ENCODE measurements at regions not wholly inside any gene's neighbourhood (a gene's known extent, or its start where the extent isn't known, plus 50 kb on each side); places are given as distances from the start of the nearest gene placed in this dataset.

DNA sequence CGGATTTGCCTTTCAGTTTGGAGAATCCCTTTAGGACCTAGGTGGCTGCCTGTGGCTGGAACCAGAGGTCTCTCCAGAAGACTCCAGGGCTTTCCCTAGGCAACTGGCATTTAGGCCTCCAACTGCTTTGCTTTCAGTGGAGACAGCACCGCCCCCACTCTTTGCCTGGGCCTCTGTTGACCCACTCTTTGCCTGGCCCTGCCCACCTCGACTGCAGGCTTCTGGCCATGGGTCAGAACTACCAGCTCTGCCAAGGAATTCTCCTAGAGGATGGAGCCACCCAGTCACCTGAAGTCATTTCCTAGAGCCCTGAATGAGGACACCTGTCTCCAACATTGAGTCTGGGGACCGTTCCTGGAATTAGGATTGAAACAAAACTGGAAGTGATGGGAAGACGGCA, 439.0 kb upstream of the CDH4 start:
- Histone ChIP-seq H3K27me3 (replicated peaks) (no peaks in the 10 kb centered on the region), H3K4me3 (ENCODE audit: low read depth, low read length) (no peak overlapping the region), H3K27ac (no peak overlapping the region), H3K36me3 (replicated peaks) (no peaks in the 10 kb centered on the region)
- TF ChIP-seq, protein P1, sequence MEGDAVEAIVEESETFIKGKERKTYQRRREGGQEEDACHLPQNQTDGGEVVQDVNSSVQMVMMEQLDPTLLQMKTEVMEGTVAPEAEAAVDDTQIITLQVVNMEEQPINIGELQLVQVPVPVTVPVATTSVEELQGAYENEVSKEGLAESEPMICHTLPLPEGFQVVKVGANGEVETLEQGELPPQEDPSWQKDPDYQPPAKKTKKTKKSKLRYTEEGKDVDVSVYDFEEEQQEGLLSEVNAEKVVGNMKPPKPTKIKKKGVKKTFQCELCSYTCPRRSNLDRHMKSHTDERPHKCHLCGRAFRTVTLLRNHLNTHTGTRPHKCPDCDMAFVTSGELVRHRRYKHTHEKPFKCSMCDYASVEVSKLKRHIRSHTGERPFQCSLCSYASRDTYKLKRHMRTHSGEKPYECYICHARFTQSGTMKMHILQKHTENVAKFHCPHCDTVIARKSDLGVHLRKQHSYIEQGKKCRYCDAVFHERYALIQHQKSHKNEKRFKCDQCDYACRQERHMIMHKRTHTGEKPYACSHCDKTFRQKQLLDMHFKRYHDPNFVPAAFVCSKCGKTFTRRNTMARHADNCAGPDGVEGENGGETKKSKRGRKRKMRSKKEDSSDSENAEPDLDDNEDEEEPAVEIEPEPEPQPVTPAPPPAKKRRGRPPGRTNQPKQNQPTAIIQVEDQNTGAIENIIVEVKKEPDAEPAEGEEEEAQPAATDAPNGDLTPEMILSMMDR (IDR thresholded peaks at IDR 0.05; ENCODE audit: low read depth, low read length, missing control alignments): no peak
- in situ Hi-C loops (cut with HindIII; ENCODE audit: low pct_ligation_motif_present, low sequenced_read_pairs): no loop called here
- no peak for DNase-seq

DNA sequence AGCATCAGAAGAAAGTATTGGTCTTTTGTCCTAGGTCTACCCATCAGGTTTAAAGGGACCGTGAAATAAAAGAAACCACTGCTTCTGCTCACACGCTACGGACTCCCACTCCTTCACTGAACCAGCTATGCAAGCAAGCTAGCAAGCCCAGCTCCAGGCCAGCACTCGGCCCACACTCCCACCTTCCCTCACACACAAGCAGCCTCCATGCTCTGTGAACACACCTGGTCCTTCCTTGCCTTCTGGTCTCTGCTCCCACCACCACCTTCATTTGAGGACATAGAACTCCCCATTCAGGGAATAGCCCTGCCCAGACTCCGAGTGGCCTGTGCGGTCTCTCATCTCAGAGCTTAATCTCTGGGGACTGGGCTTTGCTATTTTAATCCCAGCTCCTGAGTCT, 436.4 kb upstream of the CDH4 start:
- Histone ChIP-seq H3K4me3 (ENCODE audit: low read depth, low read length) (no peak overlapping the region), H3K27me3 (replicated peaks) (no peaks in the 10 kb centered on the region), H3K36me3 (replicated peaks) (no peaks in the 10 kb centered on the region), H3K27ac (no peak overlapping the region)
- in situ Hi-C loops (cut with HindIII; ENCODE audit: low pct_ligation_motif_present, low sequenced_read_pairs): no loop called here
- TF ChIP-seq, protein P1 (IDR thresholded peaks at IDR 0.05; ENCODE audit: low read depth, low read length, missing control alignments): no peak
- no peak for DNase-seq

DNA sequence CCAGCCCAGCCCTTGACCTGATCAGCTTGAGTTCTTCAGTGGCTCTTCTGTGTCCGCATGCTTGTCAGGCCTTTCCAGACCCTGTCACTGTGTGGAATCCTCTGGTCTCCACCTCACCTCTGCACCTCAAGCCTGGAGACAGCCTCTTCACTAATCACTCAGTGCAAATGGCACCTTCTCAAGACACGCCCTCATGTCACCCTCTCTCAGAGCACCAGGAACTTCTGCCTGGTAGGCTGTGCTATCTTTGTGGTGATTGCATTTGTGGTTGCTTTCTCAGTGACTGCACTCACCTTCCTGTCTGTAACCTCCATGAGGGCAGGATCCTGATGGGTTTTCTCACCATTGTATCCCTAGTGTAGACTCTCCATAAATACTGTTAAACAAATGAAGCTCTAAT, 435.2 kb upstream of the CDH4 start:
- Histone ChIP-seq H3K36me3 (replicated peaks) (no peaks in the 10 kb centered on the region), H3K27ac (no peak overlapping the region), H3K4me3 (ENCODE audit: low read depth, low read length) (no peak overlapping the region), H3K27me3 (replicated peaks) (no peaks in the 10 kb centered on the region)
- DNase-seq: no peak
- in situ Hi-C loops (cut with HindIII; ENCODE audit: low pct_ligation_motif_present, low sequenced_read_pairs): no loop called here
- TF ChIP-seq, protein P1 (IDR thresholded peaks at IDR 0.05; ENCODE audit: low read depth, low read length, missing control alignments): no peak

DNA sequence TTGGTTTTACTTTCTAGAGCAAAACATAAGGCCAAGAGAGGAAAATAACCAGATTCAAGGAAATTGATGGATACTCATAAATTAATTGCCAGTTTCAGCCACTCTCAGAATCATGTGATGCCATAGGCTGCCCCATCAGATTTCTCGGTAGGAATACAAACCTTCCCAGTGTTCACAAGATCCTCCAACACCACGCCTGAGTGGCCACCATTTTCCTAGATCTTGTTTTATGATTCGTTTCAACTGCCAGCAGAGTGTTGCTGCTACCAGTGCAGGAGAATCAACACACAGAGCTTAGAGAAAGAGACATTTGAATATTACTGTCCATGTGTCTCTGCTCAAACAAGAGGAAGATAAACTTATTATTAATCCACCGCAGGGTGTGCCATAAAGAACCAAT, 434.2 kb upstream of the CDH4 start:
- H3K27me3 ChIP-seq (replicated peaks): no peaks in the 10 kb centered on the region
- no peak overlapping the region for H3K27ac ChIP-seq
- in situ Hi-C loops (cut with HindIII; ENCODE audit: low pct_ligation_motif_present, low sequenced_read_pairs): no loop called here
- no peaks in the 10 kb centered on the region for H3K36me3 ChIP-seq (replicated peaks)
- no peak for DNase-seq
- TF ChIP-seq, protein P1 (IDR thresholded peaks at IDR 0.05; ENCODE audit: low read depth, low read length, missing control alignments): no peak
- H3K4me3 ChIP-seq (ENCODE audit: low read depth, low read length): no peak overlapping the region

DNA sequence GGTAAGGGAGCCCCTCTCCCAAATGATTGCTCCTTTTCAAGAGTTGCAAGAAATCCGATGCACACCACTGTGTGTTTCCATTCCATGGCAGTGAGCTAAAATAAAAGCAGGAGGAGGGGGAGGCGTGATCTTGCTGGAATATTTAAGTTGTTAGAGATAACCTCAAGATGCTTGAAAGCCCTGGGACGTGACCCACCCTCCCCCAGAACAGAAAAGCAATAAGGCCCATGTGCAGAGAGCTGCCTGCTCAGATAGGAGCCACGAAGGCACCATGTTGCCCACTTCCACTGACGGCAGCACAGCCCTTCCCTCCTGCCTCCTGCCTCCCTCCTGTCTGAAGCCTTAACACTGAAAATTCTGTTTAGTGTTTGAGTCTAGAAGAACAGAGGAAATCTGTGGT, 432.6 kb upstream of the CDH4 start:
- Histone ChIP-seq H3K27me3 (replicated peaks) (no peaks in the 10 kb centered on the region), H3K4me3 (ENCODE audit: low read depth, low read length) (no peak overlapping the region), H3K36me3 (replicated peaks) (no peaks in the 10 kb centered on the region), H3K27ac (no peak overlapping the region)
- TF ChIP-seq, protein P1 (IDR thresholded peaks at IDR 0.05; ENCODE audit: low read depth, low read length, missing control alignments): no peak
- in situ Hi-C loops (cut with HindIII; ENCODE audit: low pct_ligation_motif_present, low sequenced_read_pairs): no loop called here
- DNase-seq: no peak

DNA sequence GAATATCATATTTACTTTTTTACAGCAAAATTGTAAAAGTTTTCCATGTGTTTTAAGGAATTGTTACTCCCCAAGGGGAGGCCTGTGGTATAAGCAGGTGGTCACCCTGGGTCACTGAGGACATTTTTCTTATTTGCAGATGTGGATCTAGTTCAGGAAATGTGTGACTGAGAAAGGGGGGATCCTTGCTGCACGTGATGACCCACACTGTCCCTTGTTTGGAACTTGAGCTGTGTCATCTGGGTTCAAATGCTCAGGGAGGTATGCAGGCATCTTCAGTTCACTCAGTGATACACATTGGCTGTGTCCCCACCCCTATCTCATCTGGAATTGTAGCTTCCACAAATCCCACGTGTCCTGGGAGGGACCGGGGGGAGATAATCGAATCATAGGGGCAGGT, 431.9 kb upstream of the CDH4 start:
- Histone ChIP-seq H3K27ac (no peak overlapping the region), H3K4me3 (ENCODE audit: low read depth, low read length) (no peak overlapping the region), H3K36me3 (replicated peaks) (no peaks in the 10 kb centered on the region), H3K27me3 (replicated peaks) (no peaks in the 10 kb centered on the region)
- in situ Hi-C loops (cut with HindIII; ENCODE audit: low pct_ligation_motif_present, low sequenced_read_pairs): no loop called here
- TF ChIP-seq, protein P1 (IDR thresholded peaks at IDR 0.05; ENCODE audit: low read depth, low read length, missing control alignments): no peak
- no peak for DNase-seq
